GM19438 (cell line): ENCODE measurements at regions not wholly inside any gene's neighbourhood (a gene's known extent, or its start where the extent isn't known, plus 50 kb on each side); places are given as distances from the start of the nearest gene placed in this dataset.

ENCODE experiments used
- ATAC-seq: cut with Tn5 transposase; IDR thresholded peaks from one replicate; pipeline ENCODE4 v1.9.1; 2021; ENCODE audit warnings: low read depth; ENCODE audit not compliant: unreplicated experiment

DNA sequence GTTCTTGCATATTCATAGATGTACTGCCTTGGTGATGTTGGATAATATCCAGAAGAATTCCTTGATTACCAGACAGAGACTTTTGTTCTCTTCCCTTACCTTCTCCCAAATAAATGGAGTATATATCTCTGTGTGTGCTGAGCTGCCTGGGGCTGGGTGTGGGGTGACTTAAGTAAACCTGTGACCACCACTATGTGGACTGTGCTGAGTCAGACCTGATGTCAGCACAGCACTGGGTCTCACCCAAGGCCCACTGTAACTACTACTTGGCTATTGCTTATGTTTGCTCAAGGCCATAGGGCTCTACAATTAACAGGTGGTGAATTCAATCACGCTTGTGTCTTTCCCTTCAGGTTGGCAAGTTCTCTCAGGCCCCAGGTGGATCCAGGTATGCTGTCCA lies 145.7 kb upstream of the MDGA2 start:
- ATAC-seq, result no peak

GRCh38 chr14:47790477-47790876 lies 115.1 kb upstream of the MDGA2 start:
- no peak for ATAC-seq

DNA sequence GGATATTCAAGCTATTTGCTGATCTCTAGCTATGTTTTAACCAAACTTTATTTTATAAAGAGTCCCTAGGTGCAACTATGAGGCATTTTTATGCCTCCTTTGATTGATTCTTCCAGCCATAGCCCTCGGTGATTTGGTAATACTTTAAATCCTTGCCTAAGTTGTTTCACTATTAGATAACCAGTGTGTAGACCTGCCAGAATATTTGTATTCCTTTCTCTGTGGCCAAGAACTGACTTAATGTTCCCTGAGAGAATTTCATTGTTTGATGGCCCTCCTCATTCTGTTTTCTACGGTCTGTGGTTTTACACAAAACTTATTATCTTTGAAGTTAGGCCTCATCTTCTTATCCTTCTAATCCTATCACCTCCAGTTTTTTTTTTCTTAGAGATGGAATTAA lies 109.7 kb upstream of the MDGA2 start:
- no peak for ATAC-seq

GRCh38 chr14:47778631-47779030 lies 103.2 kb upstream of the MDGA2 start:
- ATAC-seq, result no peak

DNA sequence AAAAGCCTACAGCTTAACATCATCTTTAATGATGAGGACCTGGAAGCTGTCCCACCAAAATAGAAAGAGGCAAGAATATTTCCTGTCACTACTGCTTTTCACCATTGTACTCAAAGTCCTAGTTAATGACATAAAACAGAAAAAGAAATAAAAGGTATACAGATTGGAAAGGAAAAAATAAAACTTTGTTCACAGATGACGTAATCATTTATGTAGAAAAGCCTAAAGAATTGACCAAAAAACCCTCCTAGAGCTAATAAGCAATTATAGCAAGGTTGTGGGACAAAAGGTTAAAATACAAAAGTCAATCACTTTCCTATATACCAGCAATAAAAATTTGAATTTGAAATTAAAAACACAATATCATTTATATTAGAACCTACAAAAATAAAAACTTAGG lies 97.2 kb upstream of the MDGA2 start:
- no peak for ATAC-seq

DNA sequence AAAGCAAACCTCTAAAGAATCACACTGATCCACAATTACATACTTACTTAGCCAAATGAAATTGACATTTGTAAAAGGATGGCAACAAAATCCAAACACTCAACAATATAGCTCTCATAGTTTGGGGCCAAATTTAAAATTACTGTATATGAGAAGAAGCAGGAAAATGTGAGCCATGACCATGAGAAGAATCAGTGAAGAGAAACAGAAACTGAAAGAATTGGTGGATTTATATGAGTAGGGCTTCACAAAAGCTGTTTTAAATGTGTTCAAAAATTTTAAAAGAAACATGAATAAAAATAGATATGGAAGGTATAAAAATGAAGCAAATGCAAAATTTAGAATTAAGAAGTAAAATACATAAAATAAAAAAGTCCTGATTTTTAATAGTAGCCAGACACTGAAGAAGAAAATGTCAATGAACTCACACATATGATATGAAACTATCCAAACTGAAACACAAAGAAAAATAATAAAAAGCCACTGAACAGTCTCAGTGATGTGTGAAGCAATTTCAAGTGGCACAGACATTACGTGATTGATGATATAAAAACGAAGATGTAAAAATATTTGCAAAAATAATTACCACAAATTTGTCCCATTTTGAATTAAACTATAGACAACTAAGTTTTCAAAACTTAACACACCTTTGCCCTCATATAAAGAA lies 87.9 kb upstream of the MDGA2 start:
- no peak for ATAC-seq

DNA sequence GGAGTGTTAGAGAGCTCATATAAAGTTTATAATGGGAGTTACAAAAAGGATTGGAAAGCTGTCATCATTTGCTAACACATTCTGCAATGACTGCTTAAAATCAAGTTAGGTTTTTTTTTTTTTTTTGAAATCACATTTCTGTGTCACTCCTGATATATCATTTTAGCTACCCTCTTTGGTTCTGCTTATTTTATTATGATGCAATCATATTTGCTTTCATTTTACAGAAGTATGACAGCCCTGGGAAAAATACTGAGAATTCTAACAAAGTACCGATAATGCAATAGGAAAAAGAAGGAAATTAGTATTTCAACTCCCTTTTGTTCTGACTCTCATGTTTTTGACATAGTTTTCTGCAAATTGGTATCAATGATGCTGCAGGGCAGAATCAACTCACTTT lies 71.6 kb upstream of the MDGA2 start:
- ATAC-seq, result no peak

GRCh38 chr14:47744155-47744554 lies 68.8 kb upstream of the MDGA2 start:
- no peak for ATAC-seq

GRCh38 chr14:47739541-47739940 lies 64.1 kb upstream of the MDGA2 start:
- no peak for ATAC-seq

DNA sequence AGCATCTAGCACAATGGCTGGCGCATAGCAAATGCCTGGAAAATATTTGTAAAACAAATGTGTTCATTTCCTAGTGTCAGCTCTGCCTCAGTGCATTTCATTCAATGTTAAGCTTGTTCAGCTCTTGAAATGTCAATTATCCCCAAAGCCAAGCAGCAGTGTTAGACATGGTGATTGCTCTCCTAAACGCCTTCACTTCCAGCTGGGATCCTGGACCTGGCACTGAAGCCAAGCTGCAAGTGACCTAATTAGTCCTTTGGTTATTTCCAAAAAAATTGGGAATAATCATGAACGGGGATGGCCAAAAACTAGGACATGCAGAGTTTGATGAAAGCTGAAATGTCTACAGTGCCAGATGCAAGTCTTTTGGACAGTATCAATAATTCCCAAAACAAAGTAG lies 54.9 kb upstream of the MDGA2 start:
- ATAC-seq, result no peak
